ENCODE measurements at regions not wholly inside any gene's neighbourhood (a gene's known extent, or its start where the extent isn't known, plus 50 kb on each side); places are given as distances from the start of the nearest gene placed in this dataset.

DNA sequence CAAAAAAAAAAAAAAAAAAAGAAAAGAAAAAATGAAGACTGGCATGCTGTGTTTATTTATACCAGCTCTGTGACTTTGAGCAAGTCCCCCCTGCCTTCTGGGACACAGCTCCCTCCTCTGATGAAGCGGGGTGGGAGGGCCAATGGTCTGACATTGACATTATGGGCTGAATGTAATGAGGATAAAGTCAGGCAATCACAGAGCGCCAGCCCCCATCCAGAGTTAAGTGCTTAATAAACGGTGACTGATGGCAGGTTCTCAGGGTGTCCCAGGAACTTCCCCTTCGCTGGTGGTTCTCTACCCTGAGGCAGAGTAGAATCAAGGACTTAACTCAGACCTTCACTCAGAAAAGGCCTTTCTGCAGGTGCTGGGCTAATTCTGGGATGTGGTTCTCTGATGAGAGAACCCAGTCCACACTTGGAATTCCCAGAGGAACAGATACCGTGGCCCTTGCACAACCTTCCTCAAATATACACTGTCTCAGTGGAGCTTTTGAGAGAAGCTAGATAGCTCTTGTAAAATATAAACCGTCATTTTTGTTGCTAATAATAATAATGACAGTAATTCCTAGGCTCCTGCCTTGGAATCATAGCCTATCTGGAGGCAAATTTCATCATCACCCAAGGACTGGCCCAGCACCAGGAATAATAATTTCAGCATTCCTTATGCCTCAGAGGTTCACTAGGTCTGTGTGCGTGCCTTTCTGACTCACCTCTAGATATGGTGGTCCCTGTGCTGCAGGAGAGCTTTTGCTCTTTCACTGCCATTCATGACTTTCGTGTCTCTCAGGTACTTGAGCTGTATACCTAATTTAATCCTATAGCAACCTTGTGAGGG lies 115.8 kb downstream of the RPLP1 start:
- TF ChIP-seq CTCF (IDR thresholded peaks at IDR 0.05) (no peak), POLR2A (IDR thresholded peaks at IDR 0.05) (no peak)
